GM18907 (cell line): ENCODE measurements at regions not wholly inside any gene's neighbourhood (a gene's known extent, or its start where the extent isn't known, plus 50 kb on each side); places are given as distances from the start of the nearest gene placed in this dataset.
"Not testable (repeated sequence)": the region's sequence is repeated elsewhere in the genome, so short reads cannot be mapped to it uniquely, and the experiment has no call there.

ENCODE experiments used
- ATAC-seq: cut with Tn5 transposase; IDR thresholded peaks from one replicate; pipeline ENCODE4 v1.9.1; 2021; ENCODE audit warnings: mild to moderate bottlenecking, moderate library complexity; ENCODE audit not compliant: unreplicated experiment

GRCh38 chr1:29695803-29696202, 459.5 kb downstream of the PTPRU start:
- ATAC-seq = no peak

- ATAC-seq = no peak
These were observed 458.7 kb downstream of the PTPRU start for GRCh38 chr1:29695036-29695435.

GRCh38 chr1:29691499-29691898, 455.2 kb downstream of the PTPRU start:
- ATAC-seq = no peak

DNA sequence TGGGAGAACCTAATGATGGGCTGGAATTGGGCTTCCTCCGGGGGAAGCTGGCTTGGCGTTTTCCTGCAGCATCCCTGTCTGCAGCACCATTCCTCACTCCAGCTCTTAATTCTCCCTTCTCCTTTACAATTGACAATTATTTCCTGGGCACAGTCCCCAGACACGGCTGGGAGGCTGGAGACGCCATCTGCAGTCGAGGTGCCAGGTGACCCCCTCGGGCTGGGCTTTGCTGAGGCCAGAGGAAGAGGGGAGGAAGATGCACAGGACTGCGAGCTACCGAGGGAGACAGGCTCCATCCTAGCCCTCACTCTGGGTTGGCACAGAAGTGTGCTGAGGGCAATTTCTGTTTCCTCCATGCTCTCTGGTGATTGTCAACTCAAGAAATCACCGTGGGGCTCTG, 453.8 kb downstream of the PTPRU start:
- no peak for ATAC-seq

DNA sequence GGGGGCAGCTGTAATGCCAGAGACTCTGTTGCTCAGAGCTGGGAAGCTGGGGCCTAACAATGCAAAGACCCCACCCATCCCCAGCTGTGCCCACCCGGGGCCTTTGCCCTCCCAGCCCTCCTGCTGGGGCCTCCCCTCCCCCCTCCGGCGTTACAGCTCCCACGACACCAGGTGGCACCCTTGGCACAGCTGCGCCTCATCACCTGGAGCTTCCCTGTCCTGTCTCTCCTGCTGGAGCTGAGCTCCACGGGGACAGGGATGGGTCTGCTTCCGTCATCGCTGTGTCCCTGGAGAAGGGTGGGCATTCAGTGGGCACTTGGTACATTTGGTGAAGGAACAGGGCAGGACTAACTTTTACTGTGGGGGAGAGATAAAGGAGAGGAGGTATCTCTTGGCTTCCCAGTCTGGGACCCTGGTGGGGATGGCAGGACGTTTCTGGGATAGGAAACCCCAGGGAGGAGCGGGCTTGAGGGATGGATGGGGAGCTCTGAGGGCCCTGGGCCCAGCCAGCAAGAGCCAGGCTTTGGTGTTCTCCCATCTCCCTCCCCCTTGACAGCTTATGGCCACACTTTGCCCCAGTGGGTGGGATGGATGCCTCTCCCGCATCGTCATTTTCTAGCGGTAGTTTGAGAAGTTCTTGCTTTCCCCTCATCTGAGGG, 453.2 kb downstream of the PTPRU start:
- ATAC-seq = no peak

GRCh38 chr1:29688471-29689365, 452.4 kb downstream of the PTPRU start:
- ATAC-seq = no peak

DNA sequence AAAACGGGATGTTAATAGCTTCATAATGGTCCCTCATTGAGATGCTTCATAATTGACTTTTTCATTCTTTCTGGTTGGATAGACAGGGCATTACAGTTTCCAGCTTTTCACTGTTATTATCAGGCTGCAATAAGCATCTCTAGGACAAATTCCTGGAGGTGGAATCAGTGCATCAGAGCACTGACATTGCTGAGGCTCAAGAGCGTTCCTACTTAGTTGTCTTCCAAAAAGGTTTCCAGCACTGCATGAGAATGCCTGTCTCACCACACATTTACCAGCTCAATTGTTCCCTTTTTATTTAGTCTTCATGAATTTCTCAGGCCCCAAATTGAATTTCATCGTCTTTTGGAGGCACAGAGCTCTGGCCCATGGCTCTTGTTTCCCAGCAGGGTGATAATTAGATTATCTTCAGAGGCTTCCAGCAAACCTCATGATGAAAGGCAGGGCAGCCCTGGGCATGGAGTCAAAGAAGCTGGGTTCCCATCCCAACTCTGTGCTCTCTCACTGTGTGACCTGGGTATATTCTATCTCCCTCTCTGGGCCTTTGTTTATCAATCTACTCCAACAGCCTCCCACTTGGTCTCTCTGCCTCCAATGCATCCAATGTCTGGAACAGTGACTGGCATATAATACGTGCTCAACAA, 451.4 kb downstream of the PTPRU start:
- ATAC-seq = no peak

DNA sequence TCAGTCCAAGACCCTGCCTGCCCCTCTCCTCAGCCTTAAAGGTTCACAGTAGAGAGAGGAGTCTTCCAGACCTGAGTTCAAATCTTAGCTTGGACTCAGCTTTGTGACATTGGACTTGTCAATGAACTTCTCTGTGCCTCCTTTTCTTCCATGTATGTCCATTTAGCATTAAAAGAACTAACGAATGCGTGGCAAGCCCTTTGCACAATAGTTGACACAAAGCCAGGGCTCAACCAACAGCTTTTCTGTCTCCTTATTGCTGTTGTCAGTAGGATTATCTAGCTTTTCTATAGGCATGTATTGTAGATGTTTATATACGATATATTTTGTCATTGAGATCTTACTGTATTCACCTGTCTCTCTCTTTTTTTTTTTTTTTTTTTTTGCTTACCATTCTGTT, 450.8 kb downstream of the PTPRU start:
- ATAC-seq = no peak

- ATAC-seq = no peak
These were observed 449.9 kb downstream of the PTPRU start for GRCh38 chr1:29686012-29686930.

DNA sequence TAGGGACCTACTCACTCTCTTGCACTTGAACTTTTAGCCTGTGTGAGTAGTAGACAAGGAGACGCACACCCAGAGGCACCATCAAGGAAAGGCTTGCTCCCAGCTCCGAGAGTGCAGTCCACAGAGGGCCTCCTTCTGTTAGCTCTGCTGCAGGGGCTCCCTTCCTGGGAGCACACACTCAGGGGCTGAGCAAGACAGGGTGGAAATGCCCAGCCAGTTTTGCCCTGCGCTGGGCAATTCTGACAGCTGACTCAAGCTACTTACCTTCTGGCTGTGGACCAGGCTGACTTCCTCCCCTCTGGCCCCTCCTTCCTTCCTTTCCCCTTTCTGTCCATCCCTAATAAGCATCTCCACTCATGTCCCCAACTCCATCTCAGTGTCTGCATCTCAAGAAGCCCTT, 449.1 kb downstream of the PTPRU start:
- ATAC-seq = no peak

DNA sequence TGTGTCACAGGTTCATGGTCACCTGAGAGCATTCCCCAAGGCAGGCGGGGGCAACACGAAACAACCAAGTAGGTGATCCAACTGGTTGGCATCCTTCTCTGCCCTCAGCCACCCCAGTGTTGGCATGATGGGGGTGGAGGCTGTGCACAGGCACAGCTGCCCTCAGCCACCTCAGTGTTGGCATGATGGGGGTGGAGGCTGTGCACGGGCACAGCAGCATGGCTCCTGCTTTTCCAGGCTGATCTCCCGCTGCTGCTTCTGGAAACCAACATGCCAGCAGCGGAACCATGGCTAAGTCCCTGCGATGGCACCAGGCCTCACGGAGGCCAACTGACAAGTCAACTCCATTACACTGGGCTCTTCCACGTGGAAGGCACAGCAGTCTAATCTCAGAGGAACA, 447.8 kb downstream of the PTPRU start:
- no peak for ATAC-seq

- no peak for ATAC-seq
These were observed 447.1 kb downstream of the PTPRU start for GRCh38 chr1:29683472-29683871.

DNA sequence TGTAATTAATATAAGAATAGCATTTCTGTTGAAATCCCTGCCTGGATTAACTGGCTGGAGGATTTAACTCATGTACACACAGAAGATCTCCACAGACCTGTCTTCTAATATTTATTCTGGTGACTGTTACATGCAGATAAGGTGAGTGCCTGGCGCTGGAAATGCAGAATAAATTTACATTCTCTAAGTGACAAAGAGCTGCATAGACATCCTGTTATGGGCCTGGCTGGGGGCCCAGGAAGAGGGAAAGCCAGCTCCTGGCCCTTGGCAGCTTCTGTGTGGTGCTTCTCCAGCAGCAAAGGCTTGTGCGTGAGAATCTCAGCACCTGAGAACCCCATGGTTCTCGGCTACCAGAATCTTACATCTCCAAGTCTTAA, 446.6 kb downstream of the PTPRU start:
- no peak for ATAC-seq

DNA sequence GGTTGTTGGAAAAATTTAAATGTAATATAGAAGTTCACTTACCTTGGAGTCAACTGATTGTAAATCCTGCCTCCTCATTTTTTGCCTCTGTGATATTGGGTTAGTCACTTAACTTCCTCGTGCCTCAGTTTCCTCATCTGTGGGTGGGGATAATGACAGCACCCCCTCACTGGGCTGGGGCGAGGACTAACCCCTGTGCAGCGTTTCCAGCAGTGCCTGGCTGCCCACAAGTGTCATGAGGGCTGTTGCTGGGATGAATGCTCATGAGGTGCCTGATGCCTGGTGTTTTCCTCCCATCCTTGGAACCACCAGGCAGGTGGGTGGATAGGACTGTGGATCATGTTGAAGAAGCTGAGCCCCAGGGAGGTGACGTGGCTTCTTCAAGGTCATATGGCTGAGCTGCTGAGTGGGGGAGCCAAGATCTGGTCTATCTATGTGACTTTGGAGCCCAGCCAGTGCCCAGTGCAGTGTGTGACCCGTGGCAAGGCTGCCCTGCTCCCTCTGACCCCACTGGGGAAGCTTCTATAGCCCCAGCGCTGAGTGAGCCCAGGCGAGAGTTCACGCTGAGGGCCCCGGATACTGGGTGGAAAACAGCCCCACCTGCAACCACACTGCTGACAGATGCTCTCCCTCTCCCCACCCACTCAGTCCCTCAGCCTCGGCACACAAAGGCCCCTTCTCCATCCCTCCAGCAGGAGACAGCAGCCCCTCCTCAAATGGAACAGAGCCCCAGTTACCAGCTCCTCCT, 446.0 kb downstream of the PTPRU start:
- no peak for ATAC-seq

GRCh38 chr1:29681416-29681815, 445.1 kb downstream of the PTPRU start:
- ATAC-seq = not testable (repeated sequence)

DNA sequence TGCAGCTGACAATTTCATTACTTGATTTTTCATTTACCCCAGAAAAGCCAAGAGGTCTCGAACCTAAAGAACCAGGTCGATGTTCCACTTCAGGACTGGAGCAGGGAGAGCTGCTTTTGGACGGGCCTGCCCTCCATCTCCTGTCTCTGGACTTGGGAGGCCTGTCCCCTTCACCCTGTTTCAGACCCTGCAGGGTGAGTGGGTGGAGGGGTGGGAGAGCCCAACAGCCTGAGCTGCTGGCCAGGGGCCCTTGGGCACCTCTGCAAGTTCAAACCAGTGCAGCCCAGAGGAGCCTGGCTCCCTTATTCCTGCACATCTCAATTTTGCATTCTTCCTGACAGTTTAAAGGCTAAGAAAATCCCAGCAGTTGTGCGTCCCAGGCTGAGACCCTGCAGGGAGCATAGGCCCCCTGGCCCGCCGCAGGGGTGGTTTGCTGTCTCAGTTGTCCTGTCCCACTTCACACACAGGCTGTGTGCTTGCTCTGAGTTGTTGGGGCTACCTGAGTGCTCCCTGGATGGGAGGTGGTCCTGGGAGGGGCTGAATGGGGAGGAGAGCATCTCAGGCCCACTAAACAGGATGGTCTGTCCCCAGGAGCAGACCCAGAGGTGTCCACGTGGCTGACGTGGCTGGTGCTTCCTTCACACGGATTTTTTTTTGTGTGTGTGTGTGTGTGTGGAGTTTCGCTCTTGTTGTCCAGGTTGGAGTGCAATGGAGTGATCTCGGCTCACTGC, 443.7 kb downstream of the PTPRU start:
- no peak for ATAC-seq

DNA sequence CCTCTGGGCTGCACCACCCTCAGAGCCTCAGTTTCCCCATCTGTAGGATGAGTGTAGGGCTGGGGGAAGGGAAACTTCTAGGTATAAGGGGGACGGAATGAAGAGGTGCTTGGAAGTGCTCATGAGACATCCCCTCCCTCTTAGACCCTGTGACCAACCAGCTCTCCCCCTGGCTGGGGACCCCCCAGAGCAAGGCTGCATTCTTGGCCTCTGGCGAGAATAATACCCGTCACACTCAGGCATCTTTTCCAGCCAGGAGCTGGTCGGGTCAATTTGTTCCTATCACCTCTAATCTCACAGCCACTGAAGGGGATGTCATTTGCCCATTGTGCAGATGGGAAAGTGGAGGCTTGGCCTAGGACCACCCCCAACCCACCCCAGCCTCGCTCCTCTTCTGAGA, 443.0 kb downstream of the PTPRU start:
- no peak for ATAC-seq

GRCh38 chr1:29677028-29678024, 441.0 kb downstream of the PTPRU start:
- no peak for ATAC-seq
